ENCODE measurements at regions not wholly inside any gene's neighbourhood (a gene's known extent, or its start where the extent isn't known, plus 50 kb on each side); places are given as distances from the start of the nearest gene placed in this dataset.

GRCh38 chr2:149715894-149716293 is 128.3 kb upstream of the MMADHC start:
- TF ChIP-seq CTCF (IDR thresholded peaks at IDR 0.05) = no peak
- no peak for TF ChIP-seq POLR2A (IDR thresholded peaks at IDR 0.05)
